Body of pancreas (tissue), 4 donors: ENCODE measurements at regions not wholly inside any gene's neighbourhood (a gene's known extent, or its start where the extent isn't known, plus 50 kb on each side); places are given as distances from the start of the nearest gene placed in this dataset.

Experiments
- CTCF ChIP-seq, 7 experiments: fragments of 450-650 bp in 4 of 7; fragments of 200-600 bp in 3 of 7; sonication (generic) in 3 of 7; IDR thresholded peaks; one replicate each; pipeline ENCODE4 v1.5.1; 2016 to 2019; ENCODE audit warnings: antibody characterized with exemption in 7 of 7
- POLR2A ChIP-seq, 3 donors: fragments of 450-650 bp; IDR thresholded peaks; one replicate each; pipeline ENCODE4 v1.6.1; 2016; ENCODE audit warnings: antibody characterized with exemption in 3 of 3, mild to moderate bottlenecking in 2 of 3

GRCh38 chr18:42445359-42445758, 490.3 kb downstream of the PIK3C3 start:
- TF ChIP-seq CTCF (IDR thresholded peaks at IDR 0.05) (no peak), POLR2A (IDR thresholded peaks at IDR 0.05) (no peak)
